Activated T-helper 9 cell treated with anti-CD3 and anti-CD28 coated beads, Interleukin-2, amount 50 U/mL, for 16 hours (primary cell): ENCODE measurements at regions not wholly inside any gene's neighbourhood (a gene's known extent, or its start where the extent isn't known, plus 50 kb on each side); places are given as distances from the start of the nearest gene placed in this dataset.

Experiments used
- DNase-seq: peaks from one replicate; pipeline ENCODE4 v3.0.0-alpha.2; 2020; ENCODE audit warnings: low read depth

GRCh38 chr9:126248680-126249079, 77.9 kb upstream of the MVB12B start:
- DNase-seq = no peak

- DNase-seq = no peak
Observed at GRCh38 chr9:126261584-126262356, 64.9 kb upstream of the MVB12B start.

GRCh38 chr9:126262738-126263137, 63.9 kb upstream of the MVB12B start:
- DNase-seq = no peak

- no peak for DNase-seq
Observed at GRCh38 chr9:126270556-126270955, 56.1 kb upstream of the MVB12B start.

GRCh38 chr9:126275386-126276001, 51.1 kb upstream of the MVB12B start:
- no peak for DNase-seq

- no peak for DNase-seq
Observed at GRCh38 chr9:126276056-126276728, 50.4 kb upstream of the MVB12B start.
